Esophagus squamous epithelium (tissue), 4 donors: ENCODE measurements at regions not wholly inside any gene's neighbourhood (a gene's known extent, or its start where the extent isn't known, plus 50 kb on each side); places are given as distances from the start of the nearest gene placed in this dataset.

Experiments
- POLR2A ChIP-seq, 4 donors: fragments of 450-650 bp; IDR thresholded peaks; one replicate each; pipeline ENCODE4 v1.6.1; 2017; ENCODE audit warnings: antibody characterized with exemption in 4 of 4, mild to moderate bottlenecking in 4 of 4, moderate library complexity in 3 of 4
- TF ChIP-seq, protein P1 (sequence below), 6 experiments: fragments of 450-650 bp in 4 of 6; fragments of 200-600 bp in 2 of 6; sonication (generic) in 2 of 6; IDR thresholded peaks; one replicate each; pipeline ENCODE4 v1.5.1; 2016 to 2019; ENCODE audit warnings: antibody characterized with exemption in 6 of 6, mild to moderate bottlenecking in 4 of 6, moderate library complexity in 4 of 6

DNA sequence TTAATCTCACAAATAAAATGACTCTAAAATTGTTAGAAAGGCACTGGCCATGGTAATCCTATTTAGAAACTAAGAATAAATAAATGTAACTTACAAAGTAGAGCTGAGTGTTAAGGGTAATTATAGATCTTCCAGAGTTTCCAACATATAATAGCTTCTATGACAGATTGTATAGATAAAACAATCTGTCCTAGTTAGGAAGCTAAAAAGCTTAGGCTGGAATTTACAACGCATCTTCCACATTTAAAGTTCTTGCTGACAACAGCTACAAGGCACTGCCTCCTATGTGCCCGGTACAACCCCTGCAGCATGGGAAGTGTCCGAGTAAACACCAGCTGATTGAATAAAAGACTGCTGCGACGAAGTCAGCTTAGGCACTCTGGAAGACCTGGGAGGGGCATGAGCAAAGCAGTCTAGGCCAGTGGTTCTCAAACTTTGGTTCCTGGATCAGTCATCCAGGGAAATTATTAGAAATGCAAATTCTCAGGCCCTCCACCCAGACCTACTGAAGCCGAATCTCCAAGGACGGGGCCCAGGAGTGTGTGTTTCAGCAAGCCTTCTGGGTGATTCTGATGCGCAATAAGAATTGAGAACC lies 635.6 kb upstream of the TBX3 start:
- TF ChIP-seq POLR2A (IDR thresholded peaks at IDR 0.05) = no peak
- TF ChIP-seq, protein P1, sequence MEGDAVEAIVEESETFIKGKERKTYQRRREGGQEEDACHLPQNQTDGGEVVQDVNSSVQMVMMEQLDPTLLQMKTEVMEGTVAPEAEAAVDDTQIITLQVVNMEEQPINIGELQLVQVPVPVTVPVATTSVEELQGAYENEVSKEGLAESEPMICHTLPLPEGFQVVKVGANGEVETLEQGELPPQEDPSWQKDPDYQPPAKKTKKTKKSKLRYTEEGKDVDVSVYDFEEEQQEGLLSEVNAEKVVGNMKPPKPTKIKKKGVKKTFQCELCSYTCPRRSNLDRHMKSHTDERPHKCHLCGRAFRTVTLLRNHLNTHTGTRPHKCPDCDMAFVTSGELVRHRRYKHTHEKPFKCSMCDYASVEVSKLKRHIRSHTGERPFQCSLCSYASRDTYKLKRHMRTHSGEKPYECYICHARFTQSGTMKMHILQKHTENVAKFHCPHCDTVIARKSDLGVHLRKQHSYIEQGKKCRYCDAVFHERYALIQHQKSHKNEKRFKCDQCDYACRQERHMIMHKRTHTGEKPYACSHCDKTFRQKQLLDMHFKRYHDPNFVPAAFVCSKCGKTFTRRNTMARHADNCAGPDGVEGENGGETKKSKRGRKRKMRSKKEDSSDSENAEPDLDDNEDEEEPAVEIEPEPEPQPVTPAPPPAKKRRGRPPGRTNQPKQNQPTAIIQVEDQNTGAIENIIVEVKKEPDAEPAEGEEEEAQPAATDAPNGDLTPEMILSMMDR (IDR thresholded peaks at IDR 0.05) = no peak
